Subcutaneous abdominal adipose tissue (tissue), 5 donors: ENCODE measurements at regions not wholly inside any gene's neighbourhood (a gene's known extent, or its start where the extent isn't known, plus 50 kb on each side); places are given as distances from the start of the nearest gene placed in this dataset.

Experiments
- H3K27ac ChIP-seq: one replicate; pipeline ENCODE4 v1.7.0; 2013; ENCODE audit warnings: low read depth, mild to moderate bottlenecking, inconsistent platforms, low read length, moderate library complexity
- H3K27me3 ChIP-seq, 5 donors: one replicate each; pipeline ENCODE4 v1.7.0; 2013; ENCODE audit warnings: low read length in 5 of 5, inconsistent platforms in 1 of 5; ENCODE audit not compliant: control insufficient read depth in 5 of 5, insufficient read depth in 4 of 5
- H3K36me3 ChIP-seq, 5 donors: one replicate each; pipeline ENCODE4 v1.7.0; 2013; ENCODE audit warnings: low read length in 5 of 5; ENCODE audit not compliant: control insufficient read depth in 5 of 5, insufficient read depth in 5 of 5
- H3K4me1 ChIP-seq, 5 donors: one replicate each; pipeline ENCODE4 v1.7.0; 2013; ENCODE audit warnings: low read length in 5 of 5, mild to moderate bottlenecking in 3 of 5, moderate library complexity in 1 of 5; ENCODE audit not compliant: control insufficient read depth in 5 of 5, insufficient read depth in 5 of 5
- H3K4me3 ChIP-seq, 5 donors: one replicate each; pipeline ENCODE4 v1.7.0; 2013; ENCODE audit warnings: low read length in 5 of 5, low read depth in 1 of 5
- H3K9ac ChIP-seq, 5 donors: one replicate each; pipeline ENCODE4 v1.7.0; 2013; ENCODE audit warnings: low read length in 5 of 5, mild to moderate bottlenecking in 4 of 5, moderate library complexity in 3 of 5
- H3K9me3 ChIP-seq, 5 donors: one replicate each; pipeline ENCODE4 v1.7.0; 2013; ENCODE audit warnings: low read length in 5 of 5; ENCODE audit not compliant: control insufficient read depth in 5 of 5
- donor health status: healthy.
- donor health status: healthy.
- donor health status: healthy.
- donor health status: healthy.
- donor health status: healthy.

DNA sequence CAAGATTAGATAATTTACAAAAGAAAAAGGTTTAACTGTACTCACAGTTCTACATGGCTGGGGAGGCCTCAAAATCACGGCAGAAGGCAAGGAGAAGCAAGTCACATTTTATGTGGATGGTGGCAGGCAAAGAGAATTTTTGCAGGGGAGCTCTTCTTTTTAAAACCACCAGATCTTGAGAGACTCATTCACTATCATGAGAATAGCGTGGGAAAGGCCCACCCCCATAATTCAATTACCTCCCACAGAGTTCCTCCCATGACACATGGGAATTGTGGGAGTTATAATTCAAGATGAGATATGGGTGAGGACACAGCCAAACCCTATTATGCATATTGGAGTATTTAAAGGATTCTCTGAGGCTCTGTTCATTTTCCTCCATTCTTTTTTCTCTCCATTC is 138.7 kb upstream of the CADM2 start:
- no peaks in the 10 kb centered on the region for H3K9me3 ChIP-seq
- no peak overlapping the region for H3K4me3 ChIP-seq
- H3K9ac ChIP-seq: no peak overlapping the region
- no peaks in the 10 kb centered on the region for H3K27me3 ChIP-seq
- H3K4me1 ChIP-seq: no peaks in the 10 kb centered on the region
- H3K27ac ChIP-seq: no peak overlapping the region
- no peaks in the 10 kb centered on the region for H3K36me3 ChIP-seq

DNA sequence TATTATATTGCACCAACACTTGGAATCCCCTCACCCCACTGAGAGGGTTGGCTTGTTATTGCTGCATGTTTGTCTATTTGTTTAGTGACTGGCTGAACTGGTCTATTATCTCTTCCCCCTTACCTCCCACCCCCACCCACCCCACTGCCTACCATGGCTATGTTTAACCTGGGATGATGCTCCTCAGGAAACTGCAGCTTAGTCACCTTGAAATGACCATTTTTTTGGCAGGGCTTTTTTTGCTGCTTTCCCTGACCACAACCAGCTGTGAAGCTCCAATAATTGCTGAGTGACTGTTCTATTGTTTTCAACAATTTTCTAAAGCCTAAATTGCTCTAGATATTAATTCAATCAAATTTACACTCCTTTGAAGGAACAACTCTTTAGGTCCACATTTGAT is 137.9 kb upstream of the CADM2 start:
- Histone ChIP-seq H3K9ac (no peak overlapping the region), H3K4me3 (no peak overlapping the region), H3K4me1 (no peaks in the 10 kb centered on the region), H3K27ac (no peak overlapping the region), H3K27me3 (no peaks in the 10 kb centered on the region), H3K36me3 (no peaks in the 10 kb centered on the region), H3K9me3 (no peaks in the 10 kb centered on the region)

DNA sequence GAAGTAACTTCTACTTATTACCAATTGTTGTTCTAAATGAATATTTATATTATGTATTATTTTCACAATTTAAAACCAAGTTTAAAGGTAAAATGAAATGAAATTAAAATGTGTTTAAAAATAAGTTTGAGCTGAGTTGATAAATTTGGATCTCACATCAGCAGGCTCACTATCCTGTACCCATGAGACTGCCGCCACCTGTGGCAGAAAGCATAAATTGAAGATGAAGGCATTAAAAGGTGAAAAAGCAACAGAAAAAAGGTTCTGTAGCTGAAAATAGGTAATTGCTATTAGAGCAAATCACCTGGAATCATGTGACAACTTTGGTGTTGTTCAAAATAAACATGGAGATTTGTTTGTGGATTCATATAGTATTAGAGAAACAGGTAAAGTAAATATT is 133.0 kb upstream of the CADM2 start:
- Histone ChIP-seq H3K4me3 (no peak overlapping the region), H3K36me3 (no peaks in the 10 kb centered on the region), H3K9me3 (peaks cover 0 to 3% (median 0%) of the 10 kb centered on the region in 5 donors), H3K4me1 (no peaks in the 10 kb centered on the region), H3K9ac (no peak overlapping the region), H3K27me3 (no peaks in the 10 kb centered on the region), H3K27ac (no peak overlapping the region)

DNA sequence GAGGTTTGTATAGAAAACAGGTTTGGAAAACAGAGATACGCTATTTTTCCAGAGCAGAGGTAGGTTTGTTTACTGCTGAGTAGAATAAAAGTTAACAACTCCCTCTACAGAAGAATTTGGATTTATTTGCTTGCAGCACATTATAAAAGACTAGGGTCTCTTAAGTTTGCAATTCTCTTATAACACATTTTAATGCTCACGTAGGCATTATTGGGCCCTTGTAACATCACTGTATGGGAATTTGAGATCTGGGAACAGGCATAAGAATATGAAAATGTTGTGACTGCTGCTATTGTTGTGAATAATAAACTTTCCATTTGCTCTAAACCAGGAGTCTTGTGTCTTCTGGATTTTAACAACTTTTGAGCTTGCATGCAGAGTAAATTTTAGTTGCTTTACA is 128.3 kb upstream of the CADM2 start:
- no peaks in the 10 kb centered on the region for H3K27me3 ChIP-seq
- H3K9ac ChIP-seq: no peak overlapping the region
- H3K4me3 ChIP-seq: no peak overlapping the region
- H3K4me1 ChIP-seq: no peaks in the 10 kb centered on the region
- H3K36me3 ChIP-seq: no peaks in the 10 kb centered on the region
- no peak overlapping the region for H3K27ac ChIP-seq
- peaks cover 0 to 3% (median 0%) of the 10 kb centered on the region in 5 donors for H3K9me3 ChIP-seq

DNA sequence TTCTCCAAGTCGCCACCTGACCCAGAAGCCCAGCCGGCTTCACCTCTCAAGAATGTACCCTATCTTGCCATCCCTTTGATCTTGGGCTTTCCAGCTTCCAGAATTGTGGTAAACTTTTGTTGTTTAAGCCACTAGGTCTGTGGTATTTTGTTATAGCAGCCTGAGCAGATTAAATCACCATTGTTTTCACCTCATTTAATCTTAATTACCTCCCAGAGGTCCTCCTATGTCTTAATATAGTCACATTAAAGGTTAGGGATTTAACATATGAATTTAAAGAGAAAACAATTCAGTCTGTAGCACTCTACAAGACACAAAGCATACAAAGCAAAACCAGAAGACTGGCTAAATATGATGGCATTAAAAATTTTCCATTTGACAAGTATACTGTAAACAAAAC is 123.4 kb upstream of the CADM2 start:
- H3K9ac ChIP-seq: no peak overlapping the region
- H3K4me3 ChIP-seq: no peak overlapping the region
- H3K27ac ChIP-seq: no peak overlapping the region
- no peaks in the 10 kb centered on the region for H3K36me3 ChIP-seq
- peaks cover 0 to 3% (median 0%) of the 10 kb centered on the region in 5 donors for H3K9me3 ChIP-seq
- no peaks in the 10 kb centered on the region for H3K27me3 ChIP-seq
- H3K4me1 ChIP-seq: no peaks in the 10 kb centered on the region

DNA sequence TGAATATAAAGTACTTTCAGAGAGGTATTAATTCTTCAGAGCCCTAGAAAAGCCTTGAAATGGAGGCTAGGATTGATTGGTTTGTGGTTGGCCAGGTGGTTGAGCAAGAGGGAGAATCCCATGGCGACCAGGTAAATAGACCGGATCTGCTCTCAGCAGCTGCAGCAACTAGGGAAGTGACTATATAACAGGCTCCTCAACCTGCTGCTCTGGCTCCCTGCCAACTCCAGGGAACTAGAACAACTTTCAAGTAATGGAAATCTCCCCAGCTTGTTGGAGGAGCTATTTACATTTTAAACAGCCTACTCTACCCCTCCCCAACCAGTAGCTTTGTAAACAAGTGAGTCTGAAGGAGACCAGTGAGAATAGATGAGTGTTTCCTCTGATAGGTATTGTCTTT is 121.8 kb upstream of the CADM2 start:
- no peaks in the 10 kb centered on the region for H3K36me3 ChIP-seq
- no peaks in the 10 kb centered on the region for H3K27me3 ChIP-seq
- no peaks in the 10 kb centered on the region for H3K4me1 ChIP-seq
- H3K27ac ChIP-seq: no peak overlapping the region
- no peak overlapping the region for H3K4me3 ChIP-seq
- peaks cover 0 to 2% (median 0%) of the 10 kb centered on the region in 5 donors for H3K9me3 ChIP-seq
- H3K9ac ChIP-seq: no peak overlapping the region

DNA sequence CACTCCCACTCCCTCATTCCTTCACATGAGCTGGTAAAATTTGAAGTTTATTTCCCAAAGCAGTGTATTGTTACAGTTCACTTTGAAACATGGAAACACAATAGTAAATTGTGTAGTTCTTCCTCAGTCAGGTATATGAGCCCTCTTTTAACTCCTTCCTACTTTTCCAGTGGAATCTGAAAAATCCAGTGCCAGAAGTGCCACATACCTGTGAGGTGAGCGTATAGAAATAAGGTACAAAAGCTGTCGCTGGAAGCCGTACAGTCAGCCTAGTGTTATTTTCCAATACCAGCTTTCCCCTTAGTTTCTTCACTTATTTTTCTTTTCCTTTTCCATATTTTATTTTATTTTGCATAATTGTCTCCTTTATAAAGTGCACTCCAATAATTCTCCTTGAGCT is 81.7 kb upstream of the CADM2 start:
- no peak overlapping the region for H3K4me3 ChIP-seq
- H3K4me1 ChIP-seq: no peaks in the 10 kb centered on the region
- H3K36me3 ChIP-seq: no peaks in the 10 kb centered on the region
- H3K27me3 ChIP-seq: no peaks in the 10 kb centered on the region
- H3K27ac ChIP-seq: no peak overlapping the region
- no peak overlapping the region for H3K9ac ChIP-seq
- H3K9me3 ChIP-seq: no peaks in the 10 kb centered on the region

DNA sequence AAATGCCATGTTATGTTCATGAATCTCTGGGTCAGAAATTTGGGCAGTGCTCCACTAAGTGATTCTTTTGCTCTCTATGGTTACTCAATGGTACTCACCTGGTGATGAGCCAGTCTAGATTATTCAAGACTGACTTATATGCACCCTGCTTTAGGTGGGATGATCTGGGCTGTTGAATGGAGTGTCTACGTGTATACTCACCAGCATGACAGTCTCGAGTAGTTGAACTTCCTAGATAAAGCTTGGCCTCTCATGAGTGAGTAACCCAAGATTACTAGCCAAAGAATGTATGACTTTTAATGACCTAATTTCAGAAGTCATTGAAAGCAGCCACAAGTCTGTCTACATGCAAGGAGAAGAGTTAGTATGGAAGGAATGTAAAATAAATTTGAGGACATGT is 77.5 kb upstream of the CADM2 start:
- H3K4me3 ChIP-seq: no peak overlapping the region
- H3K4me1 ChIP-seq: no peaks in the 10 kb centered on the region
- H3K27ac ChIP-seq: no peak overlapping the region
- H3K9ac ChIP-seq: no peak overlapping the region
- H3K9me3 ChIP-seq: peaks cover 0 to 4% (median 0%) of the 10 kb centered on the region in 5 donors
- H3K27me3 ChIP-seq: no peaks in the 10 kb centered on the region
- H3K36me3 ChIP-seq: no peaks in the 10 kb centered on the region

DNA sequence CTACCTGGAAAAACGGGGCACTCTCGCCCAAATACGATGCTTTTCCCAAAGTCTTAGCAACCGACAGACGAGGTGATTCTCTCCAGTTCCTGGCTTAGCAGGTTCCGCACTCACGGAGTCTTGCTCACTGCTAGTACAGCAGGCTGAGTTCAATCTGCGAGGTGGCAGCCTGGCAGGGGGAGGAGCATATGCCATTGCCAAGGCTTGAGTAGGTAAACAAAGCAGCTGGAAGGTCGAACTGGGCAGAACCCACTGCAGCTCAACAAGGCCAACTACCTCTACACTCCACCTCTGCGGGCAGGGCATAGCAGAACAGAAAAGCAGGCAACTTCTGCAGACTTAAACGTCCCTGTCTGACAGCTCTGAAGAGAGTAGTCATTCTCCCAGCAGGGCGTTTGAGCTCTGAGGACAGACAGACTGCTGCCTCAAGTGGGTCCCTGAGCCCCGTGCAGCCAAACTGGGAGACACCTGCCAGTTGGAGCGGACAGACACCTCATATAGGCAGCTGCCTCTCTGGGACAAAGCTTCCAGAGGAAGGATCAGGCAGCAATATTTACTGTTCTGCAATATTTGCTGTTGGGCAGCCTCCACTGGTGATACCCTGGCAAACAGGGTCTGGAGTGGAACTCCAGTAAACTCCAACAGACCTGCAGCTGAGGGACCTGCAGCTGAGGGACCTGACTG is 73.4 kb upstream of the CADM2 start:
- Histone ChIP-seq H3K36me3 (no peaks in the 10 kb centered on the region), H3K27me3 (no peaks in the 10 kb centered on the region), H3K4me3 (no peak overlapping the region), H3K4me1 (no peaks in the 10 kb centered on the region), H3K9me3 (peaks cover 0 to 7% (median 0%) of the 10 kb centered on the region in 5 donors), H3K27ac (no peak overlapping the region), H3K9ac (no peak overlapping the region)

DNA sequence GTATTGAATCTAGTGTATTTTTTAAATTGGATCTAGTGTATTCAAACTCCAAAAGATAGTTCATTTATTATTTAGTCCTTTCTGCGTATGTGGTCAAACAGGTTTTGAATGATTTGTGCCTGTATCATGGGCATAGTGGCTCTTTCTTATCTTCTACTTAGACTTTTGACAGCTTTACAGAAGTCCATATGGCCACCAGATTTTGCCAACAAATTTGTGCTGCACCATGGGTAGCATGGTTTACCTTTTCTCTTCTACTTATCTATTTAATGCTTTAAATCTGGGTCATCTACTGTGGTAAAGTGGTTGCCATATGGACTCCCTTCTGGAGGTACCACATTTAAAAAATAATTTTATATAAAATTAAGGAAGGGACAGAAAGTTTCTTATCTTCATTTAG is 66.9 kb upstream of the CADM2 start:
- Histone ChIP-seq H3K4me3 (no peak overlapping the region), H3K27me3 (no peaks in the 10 kb centered on the region), H3K9ac (no peak overlapping the region), H3K27ac (no peak overlapping the region), H3K36me3 (no peaks in the 10 kb centered on the region), H3K9me3 (peaks cover 0 to 4% (median 0%) of the 10 kb centered on the region in 5 donors), H3K4me1 (no peaks in the 10 kb centered on the region)
